ENCODE measurements at regions not wholly inside any gene's neighbourhood (a gene's known extent, or its start where the extent isn't known, plus 50 kb on each side); places are given as distances from the start of the nearest gene placed in this dataset.

- H2BK5ac ChIP-seq (ENCODE audit: insufficient read length, low read length), result no peak overlapping the region
- no peak overlapping the region for H3K18ac ChIP-seq (ENCODE audit: insufficient read length, low read depth, low read length)
- no peak overlapping the region for H2BK20ac ChIP-seq (ENCODE audit: low read depth, low read length, poor library complexity, severe bottlenecking)
- no peak overlapping the region for H2BK12ac ChIP-seq (ENCODE audit: insufficient read length, low read depth, low read length)
- H4K91ac ChIP-seq (ENCODE audit: insufficient read length, low read depth, low read length), result no peak overlapping the region
- Mint-ChIP-seq H3K27ac (no peak overlapping the region; a peak in 1 of 7 replicates), H3K9me3 (no peaks in the 10 kb centered on the region), H3K4me3 (no peak overlapping the region), H3K4me1 (0 out of 4 replicates have a peak, but pooled peaks cover 0 to 5% of the 10 kb centered on the region in 2 experiments), H3K27me3 (ENCODE audit: low read depth) (no peaks in the 10 kb centered on the region), H3K36me3 (ENCODE audit: insufficient read depth in 1 of 3, low read depth in 3 of 3) (no peaks in the 10 kb centered on the region)
- no CpG with 5 or more reads among the region's 1 CpG for WGBS (ENCODE audit: extremely low coverage, insufficient read length, low lambda C conversion rate)
- no peaks in the 10 kb centered on the region for H3K79me1 ChIP-seq (ENCODE audit: insufficient read depth, low read depth, low read length, poor library complexity, severe bottlenecking)
- no peak overlapping the region for H3K56ac ChIP-seq (ENCODE audit: insufficient read length, low read depth, low read length)
- H3K23me2 ChIP-seq (ENCODE audit: insufficient read length, low read depth, low read length, poor library complexity, severe bottlenecking), result no peaks in the 10 kb centered on the region
- H3K14ac ChIP-seq (ENCODE audit: insufficient read depth, low read length), result no peak overlapping the region
- no peak overlapping the region for H2BK120ac ChIP-seq (ENCODE audit: low read depth, low read length, poor library complexity, severe bottlenecking)
- H4K8ac ChIP-seq (replicated peaks; ENCODE audit: insufficient read length, low read depth, low read length), result no peak overlapping the region
- H3K27me3 ChIP-seq (ENCODE audit: insufficient read depth, low read length), result no peaks in the 10 kb centered on the region
- no peaks in the 10 kb centered on the region for H3K4me1 ChIP-seq (ENCODE audit: insufficient read depth, low read length)
- no peak for DNase-seq
- no peak for TF ChIP-seq CTCF (conservative IDR thresholded peaks at IDR 0.05)
- H3K9me3 ChIP-seq (ENCODE audit: control insufficient read depth, low read depth, low read length), result no peaks in the 10 kb centered on the region
- H3K4ac ChIP-seq (ENCODE audit: low read depth, low read length), result no peak overlapping the region
- H3K79me2 ChIP-seq (ENCODE audit: insufficient read depth, low read length), result no peaks in the 10 kb centered on the region
- no peak overlapping the region for H3K23ac ChIP-seq (ENCODE audit: insufficient read length, low read depth, low read length)
- H2AFZ ChIP-seq (ENCODE audit: low read length), result no peak overlapping the region
- no peak overlapping the region for H2AK5ac ChIP-seq (ENCODE audit: insufficient read length, low read length)
- no peak overlapping the region for H2BK15ac ChIP-seq (ENCODE audit: low read depth, low read length)
- H4K20me1 ChIP-seq (ENCODE audit: control insufficient read depth, insufficient read depth, insufficient read length), result no peaks in the 10 kb centered on the region
- H3K9ac ChIP-seq (ENCODE audit: extremely low read depth, insufficient read length, low read length), result no peak overlapping the region
- no peak overlapping the region for H3K27ac ChIP-seq (ENCODE audit: insufficient read length, low read depth, low read length)
- no peak overlapping the region for H3K4me2 ChIP-seq (ENCODE audit: insufficient read depth, insufficient read length, low read length)
- no peak overlapping the region for H3T11ph ChIP-seq (ENCODE audit: low read length)
- no peak overlapping the region for H4K5ac ChIP-seq (ENCODE audit: insufficient read length, low read depth, low read length)
These were observed 486.2 kb downstream of the EPHA4 start for GRCh38 chr2:221085936-221086335.
